Prostate gland (tissue), 2 donors: ENCODE measurements at regions not wholly inside any gene's neighbourhood (a gene's known extent, or its start where the extent isn't known, plus 50 kb on each side); places are given as distances from the start of the nearest gene placed in this dataset.

Experiments used
- DNase-seq: peaks from one replicate; pipeline ENCODE4 v3.0.0-alpha.2; 2019; ENCODE audit warnings: low spot score
- H3K27ac ChIP-seq, 2 donors: fragments of 200-600 bp; sonication (generic); 2 replicates each; pipeline ENCODE4 v1.5.1; 2017 to 2019
- H3K27me3 ChIP-seq: fragments of 200-600 bp; sonication (generic); replicated peaks from 2 replicates; pipeline ENCODE4 v1.5.1; 2019; ENCODE audit not compliant: insufficient read depth
- H3K36me3 ChIP-seq, 2 donors: fragments of 200-600 bp; sonication (generic); 1 replicate in 1 of 2; 2 replicates in 1 of 2; pipeline versions ENCODE4 v1.5.1 to v1.8.1; 2017 to 2019
- H3K4me1 ChIP-seq: fragments of 200-600 bp; sonication (generic); replicated peaks from 2 replicates; pipeline ENCODE4 v1.5.1; 2019
- H3K4me3 ChIP-seq, 2 donors: fragments of 200-600 bp; sonication (generic); 2 replicates each; pipeline ENCODE4 v1.5.1; 2017 to 2019
- H3K9me3 ChIP-seq: fragments of 200-600 bp; sonication (generic); 2 replicates; pipeline ENCODE4 v1.5.1; 2017
- POLR2A ChIP-seq: fragments of 450-650 bp; IDR thresholded peaks from one replicate; pipeline ENCODE4 v1.6.1; 2016; ENCODE audit warnings: antibody characterized with exemption, mild to moderate bottlenecking
- POLR2AphosphoS5 ChIP-seq: sonication (generic); formaldehyde crosslinking; IDR thresholded peaks from one replicate; pipeline ENCODE4 v1.6.1; 2017; ENCODE audit warnings: antibody characterized with exemption
- WGBS: methylation state at CpG from one replicate; pipeline ENCODE4 v1.1.5; 2018; 5-methylcytosine and 5-hydroxymethylcytosine counted together
- intact Hi-C: fragments of 100-400 bp; cut with DNase I; formaldehyde crosslinking; loops from one replicate; pipeline ENCODE4 v1.14.2; 2022
- TF ChIP-seq, protein P1 (sequence below), 4 experiments: fragments of 200-600 bp in 2 of 4; fragments of 450-650 bp in 2 of 4; sonication (generic) in 2 of 4; IDR thresholded peaks; 1 replicate in 3 of 4; 2 replicates in 1 of 4; pipeline ENCODE4 v1.5.1; 2016 to 2019; ENCODE audit warnings: antibody characterized with exemption in 4 of 4, mild to moderate bottlenecking in 2 of 4, moderate library complexity in 2 of 4

DNA sequence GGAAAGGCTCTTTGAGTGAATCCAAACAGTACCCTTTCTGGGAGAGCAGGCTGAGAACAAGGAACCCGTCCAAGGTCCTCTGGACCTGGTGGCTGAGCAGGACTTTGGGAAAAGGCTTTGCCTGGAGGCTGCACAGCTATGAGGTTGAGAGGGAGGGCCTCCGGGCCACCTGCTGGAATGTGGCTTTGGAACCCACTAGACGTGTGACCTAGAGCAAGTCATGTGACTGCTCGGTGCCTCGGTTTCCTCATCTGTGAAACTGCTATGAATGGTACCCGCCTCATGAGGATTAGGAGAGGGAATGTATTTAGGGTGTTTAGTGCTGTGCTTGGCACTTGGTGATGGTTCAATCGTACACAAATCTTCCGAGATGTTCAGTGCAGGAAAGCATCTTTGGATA lies 50.4 kb downstream of the HAPSTR1 start:
- no peaks in the 10 kb centered on the region for H3K27me3 ChIP-seq
- no peaks in the 10 kb centered on the region for H3K4me1 ChIP-seq
- no peak overlapping the region for H3K4me3 ChIP-seq
- 93% methylated on average over 8 of the region's 8 CpGs for WGBS
- intact Hi-C loops, result no loop called here
- TF ChIP-seq, protein P1, sequence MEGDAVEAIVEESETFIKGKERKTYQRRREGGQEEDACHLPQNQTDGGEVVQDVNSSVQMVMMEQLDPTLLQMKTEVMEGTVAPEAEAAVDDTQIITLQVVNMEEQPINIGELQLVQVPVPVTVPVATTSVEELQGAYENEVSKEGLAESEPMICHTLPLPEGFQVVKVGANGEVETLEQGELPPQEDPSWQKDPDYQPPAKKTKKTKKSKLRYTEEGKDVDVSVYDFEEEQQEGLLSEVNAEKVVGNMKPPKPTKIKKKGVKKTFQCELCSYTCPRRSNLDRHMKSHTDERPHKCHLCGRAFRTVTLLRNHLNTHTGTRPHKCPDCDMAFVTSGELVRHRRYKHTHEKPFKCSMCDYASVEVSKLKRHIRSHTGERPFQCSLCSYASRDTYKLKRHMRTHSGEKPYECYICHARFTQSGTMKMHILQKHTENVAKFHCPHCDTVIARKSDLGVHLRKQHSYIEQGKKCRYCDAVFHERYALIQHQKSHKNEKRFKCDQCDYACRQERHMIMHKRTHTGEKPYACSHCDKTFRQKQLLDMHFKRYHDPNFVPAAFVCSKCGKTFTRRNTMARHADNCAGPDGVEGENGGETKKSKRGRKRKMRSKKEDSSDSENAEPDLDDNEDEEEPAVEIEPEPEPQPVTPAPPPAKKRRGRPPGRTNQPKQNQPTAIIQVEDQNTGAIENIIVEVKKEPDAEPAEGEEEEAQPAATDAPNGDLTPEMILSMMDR (IDR thresholded peaks at IDR 0.05), result no peak
- no peak for TF ChIP-seq POLR2A
- TF ChIP-seq POLR2AphosphoS5, result no peak
- H3K36me3 ChIP-seq, result no peaks in the 10 kb centered on the region
- H3K9me3 ChIP-seq, result no peaks in the 10 kb centered on the region
- no peak for DNase-seq
- no peak overlapping the region for H3K27ac ChIP-seq

DNA sequence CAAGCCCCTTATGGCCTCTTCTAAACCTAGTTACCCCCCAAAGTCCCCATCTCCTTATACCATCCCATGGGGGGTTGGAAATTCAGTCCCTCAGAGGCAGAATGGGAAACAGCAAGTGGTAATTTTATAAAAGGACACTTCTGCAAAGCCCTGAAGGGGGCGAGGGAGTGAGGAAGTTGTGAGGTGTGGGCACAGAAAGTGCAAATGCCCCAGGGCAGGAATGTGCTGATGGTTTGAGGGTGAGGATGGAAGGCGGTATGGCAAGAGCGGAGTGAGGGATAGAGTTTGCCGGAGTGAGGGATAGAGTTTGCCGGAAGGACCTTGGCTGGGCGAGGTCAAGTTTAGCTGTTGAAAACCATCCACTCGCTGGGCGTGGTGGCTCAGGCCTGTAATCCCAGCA lies 52.7 kb downstream of the HAPSTR1 start:
- Histone ChIP-seq H3K36me3 (no peaks in the 10 kb centered on the region), H3K27ac (no peak overlapping the region), H3K4me3 (no peak overlapping the region), H3K4me1 (no peaks in the 10 kb centered on the region), H3K9me3 (no peaks in the 10 kb centered on the region), H3K27me3 (no peaks in the 10 kb centered on the region)
- WGBS, result 92% methylated on average over 8 of the region's 8 CpGs
- TF ChIP-seq POLR2AphosphoS5 (no peak), POLR2A (no peak)
- TF ChIP-seq, protein P1 (IDR thresholded peaks at IDR 0.05), result no peak
- intact Hi-C loops, result no loop called here
- no peak for DNase-seq

DNA sequence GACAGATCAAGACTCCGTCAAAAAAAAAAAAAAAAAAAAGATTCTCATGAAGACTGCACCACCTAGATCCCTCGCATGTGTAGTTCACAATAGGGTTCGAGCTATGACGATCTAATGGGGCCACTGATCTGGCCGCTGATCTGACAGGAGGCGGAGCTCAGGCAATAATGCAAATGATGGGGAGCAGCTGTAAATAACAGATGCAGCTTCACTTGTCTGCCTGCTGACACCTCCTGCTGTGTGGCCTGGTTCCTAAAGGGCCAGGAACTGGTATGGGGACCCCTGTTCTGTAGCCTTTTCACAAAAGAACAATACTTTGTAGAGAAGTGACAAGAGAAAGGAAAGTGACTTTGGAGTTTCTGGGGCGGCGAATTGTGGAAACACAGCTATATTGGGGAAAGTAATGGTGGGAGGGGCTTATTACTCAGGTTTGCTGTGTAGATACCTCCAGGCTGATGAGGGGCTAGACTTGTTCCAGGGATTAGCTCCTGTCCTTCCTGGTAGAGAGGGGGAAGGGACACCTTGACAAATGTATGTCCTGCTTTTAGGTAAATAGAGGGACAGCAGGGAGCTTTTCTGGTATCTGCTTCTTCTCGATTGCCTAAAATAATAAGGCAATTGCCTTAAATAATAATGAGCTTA lies 57.1 kb downstream of the HAPSTR1 start:
- TF ChIP-seq POLR2AphosphoS5 (no peak), POLR2A (no peak)
- TF ChIP-seq, protein P1 (IDR thresholded peaks at IDR 0.05), result no peak
- WGBS, result 69% methylated on average over 9 of the region's 9 CpGs
- H3K27ac ChIP-seq, result no peak overlapping the region
- no peak overlapping the region for H3K4me3 ChIP-seq
- H3K36me3 ChIP-seq, result no peaks in the 10 kb centered on the region
- intact Hi-C loops, result no loop called here
- H3K9me3 ChIP-seq, result no peaks in the 10 kb centered on the region
- DNase-seq, result no peak
- no peaks in the 10 kb centered on the region for H3K27me3 ChIP-seq
- H3K4me1 ChIP-seq, result no peaks in the 10 kb centered on the region

DNA sequence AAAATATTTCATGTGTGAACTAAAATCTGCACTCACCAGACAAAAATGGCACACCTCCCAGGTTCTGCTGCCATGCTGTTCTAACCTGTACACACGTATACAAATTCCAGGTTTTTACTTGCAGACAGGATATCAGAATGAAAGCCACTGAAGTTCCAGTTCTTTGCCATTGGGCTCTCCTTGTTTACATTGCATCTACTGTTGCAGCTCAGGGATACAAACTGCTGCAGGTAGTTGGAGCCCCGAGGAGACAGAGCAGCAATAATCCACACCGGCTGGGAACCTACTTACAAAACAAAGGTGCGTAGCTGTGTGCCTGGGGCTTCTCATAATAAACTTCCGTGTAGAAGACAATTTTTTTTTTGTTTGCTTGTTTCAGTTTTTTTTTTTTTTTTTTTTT lies 59.6 kb downstream of the HAPSTR1 start:
- no peak overlapping the region for H3K4me3 ChIP-seq
- no peaks in the 10 kb centered on the region for H3K4me1 ChIP-seq
- no peak for DNase-seq
- no peaks in the 10 kb centered on the region for H3K9me3 ChIP-seq
- TF ChIP-seq POLR2AphosphoS5, result no peak
- no peak for TF ChIP-seq POLR2A
- TF ChIP-seq, protein P1 (IDR thresholded peaks at IDR 0.05), result no peak
- no peaks in the 10 kb centered on the region for H3K36me3 ChIP-seq
- no peak overlapping the region for H3K27ac ChIP-seq
- intact Hi-C loops, result no loop called here
- no peaks in the 10 kb centered on the region for H3K27me3 ChIP-seq
- WGBS, result 33% methylated on average over 5 of the region's 5 CpGs

DNA sequence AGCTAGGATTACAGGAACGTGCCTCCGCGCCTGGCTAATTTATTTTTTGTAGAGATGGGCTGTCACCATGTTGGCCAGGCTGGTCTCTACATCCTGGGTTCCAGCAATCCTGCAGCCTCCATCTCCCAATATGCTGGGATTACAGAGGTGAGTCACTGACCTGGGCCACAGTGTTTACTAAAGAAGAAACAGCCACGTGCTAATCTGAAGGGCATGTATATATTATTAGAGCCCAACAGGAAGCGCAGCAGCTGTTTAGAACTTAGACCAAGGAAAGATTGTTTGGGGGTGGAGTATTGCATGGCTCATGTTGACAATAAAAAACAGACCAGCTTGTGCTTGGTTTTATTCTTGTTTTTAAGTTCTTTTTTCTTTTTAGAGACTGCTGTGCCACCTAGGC lies 60.2 kb downstream of the HAPSTR1 start:
- no peaks in the 10 kb centered on the region for H3K9me3 ChIP-seq
- H3K4me1 ChIP-seq, result no peaks in the 10 kb centered on the region
- 66% methylated on average over 5 of the region's 5 CpGs for WGBS
- no peak for TF ChIP-seq POLR2A
- TF ChIP-seq, protein P1 (IDR thresholded peaks at IDR 0.05), result no peak
- TF ChIP-seq POLR2AphosphoS5, result no peak
- no peak overlapping the region for H3K27ac ChIP-seq
- H3K27me3 ChIP-seq, result no peaks in the 10 kb centered on the region
- H3K36me3 ChIP-seq, result no peaks in the 10 kb centered on the region
- H3K4me3 ChIP-seq, result no peak overlapping the region
- intact Hi-C loops, result no loop called here
- no peak for DNase-seq
